ENCODE measurements at regions not wholly inside any gene's neighbourhood (a gene's known extent, or its start where the extent isn't known, plus 50 kb on each side); places are given as distances from the start of the nearest gene placed in this dataset.
A peak's percentile ranks its signal among the peaks of the same experiment; 100 is the strongest.

DNA sequence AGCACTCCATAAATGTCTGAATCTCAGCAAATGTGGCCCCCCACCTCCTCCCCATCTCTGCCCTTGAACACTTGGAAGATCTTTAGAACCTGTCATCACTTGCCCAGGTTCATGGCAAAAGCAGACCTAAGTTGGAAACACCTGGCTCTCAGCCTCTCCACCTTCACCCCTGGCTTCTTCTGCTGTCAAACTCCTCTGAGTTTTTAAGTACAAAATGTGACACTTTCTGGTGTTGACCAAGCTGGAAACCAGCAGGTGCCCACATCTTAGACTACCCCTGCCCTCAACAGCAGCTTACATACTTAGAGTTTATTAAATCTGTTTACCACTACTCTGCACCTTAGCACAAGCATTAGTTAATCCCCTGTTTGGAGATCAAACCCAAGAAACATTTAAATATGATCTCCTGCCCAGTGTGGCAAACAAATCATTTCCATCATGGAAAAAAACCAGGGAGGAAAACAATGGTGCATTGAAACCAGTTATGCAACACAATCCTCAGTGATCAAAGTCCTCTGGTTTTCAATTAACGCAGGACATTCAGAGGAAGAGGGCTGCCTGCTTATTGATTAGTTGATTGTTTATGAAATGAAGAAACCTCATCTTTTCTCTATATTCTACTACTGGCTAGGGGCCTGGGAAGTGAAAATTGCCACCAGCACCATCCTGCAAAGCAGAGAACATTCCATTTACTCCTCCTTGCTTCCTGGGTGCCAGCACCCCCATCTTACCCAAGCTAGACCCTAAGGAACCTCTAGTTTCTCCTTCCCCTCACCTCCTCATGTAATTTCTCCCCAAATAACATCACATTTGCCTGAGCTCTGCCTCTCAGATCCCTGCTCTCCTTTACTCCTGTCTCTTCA is 139.4 kb upstream of the RAB4A start (continued):
- TF ChIP-seq, protein P1, sequence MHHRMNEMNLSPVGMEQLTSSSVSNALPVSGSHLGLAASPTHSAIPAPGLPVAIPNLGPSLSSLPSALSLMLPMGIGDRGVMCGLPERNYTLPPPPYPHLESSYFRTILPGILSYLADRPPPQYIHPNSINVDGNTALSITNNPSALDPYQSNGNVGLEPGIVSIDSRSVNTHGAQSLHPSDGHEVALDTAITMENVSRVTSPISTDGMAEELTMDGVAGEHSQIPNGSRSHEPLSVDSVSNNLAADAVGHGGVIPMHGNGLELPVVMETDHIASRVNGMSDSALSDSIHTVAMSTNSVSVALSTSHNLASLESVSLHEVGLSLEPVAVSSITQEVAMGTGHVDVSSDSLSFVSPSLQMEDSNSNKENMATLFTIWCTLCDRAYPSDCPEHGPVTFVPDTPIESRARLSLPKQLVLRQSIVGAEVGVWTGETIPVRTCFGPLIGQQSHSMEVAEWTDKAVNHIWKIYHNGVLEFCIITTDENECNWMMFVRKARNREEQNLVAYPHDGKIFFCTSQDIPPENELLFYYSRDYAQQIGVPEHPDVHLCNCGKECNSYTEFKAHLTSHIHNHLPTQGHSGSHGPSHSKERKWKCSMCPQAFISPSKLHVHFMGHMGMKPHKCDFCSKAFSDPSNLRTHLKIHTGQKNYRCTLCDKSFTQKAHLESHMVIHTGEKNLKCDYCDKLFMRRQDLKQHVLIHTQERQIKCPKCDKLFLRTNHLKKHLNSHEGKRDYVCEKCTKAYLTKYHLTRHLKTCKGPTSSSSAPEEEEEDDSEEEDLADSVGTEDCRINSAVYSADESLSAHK (CRISPR knock-in tag; IDR thresholded peaks at IDR 0.05; ENCODE audit: borderline replicate concordance), result no peak
- TF ChIP-seq, protein P2, sequence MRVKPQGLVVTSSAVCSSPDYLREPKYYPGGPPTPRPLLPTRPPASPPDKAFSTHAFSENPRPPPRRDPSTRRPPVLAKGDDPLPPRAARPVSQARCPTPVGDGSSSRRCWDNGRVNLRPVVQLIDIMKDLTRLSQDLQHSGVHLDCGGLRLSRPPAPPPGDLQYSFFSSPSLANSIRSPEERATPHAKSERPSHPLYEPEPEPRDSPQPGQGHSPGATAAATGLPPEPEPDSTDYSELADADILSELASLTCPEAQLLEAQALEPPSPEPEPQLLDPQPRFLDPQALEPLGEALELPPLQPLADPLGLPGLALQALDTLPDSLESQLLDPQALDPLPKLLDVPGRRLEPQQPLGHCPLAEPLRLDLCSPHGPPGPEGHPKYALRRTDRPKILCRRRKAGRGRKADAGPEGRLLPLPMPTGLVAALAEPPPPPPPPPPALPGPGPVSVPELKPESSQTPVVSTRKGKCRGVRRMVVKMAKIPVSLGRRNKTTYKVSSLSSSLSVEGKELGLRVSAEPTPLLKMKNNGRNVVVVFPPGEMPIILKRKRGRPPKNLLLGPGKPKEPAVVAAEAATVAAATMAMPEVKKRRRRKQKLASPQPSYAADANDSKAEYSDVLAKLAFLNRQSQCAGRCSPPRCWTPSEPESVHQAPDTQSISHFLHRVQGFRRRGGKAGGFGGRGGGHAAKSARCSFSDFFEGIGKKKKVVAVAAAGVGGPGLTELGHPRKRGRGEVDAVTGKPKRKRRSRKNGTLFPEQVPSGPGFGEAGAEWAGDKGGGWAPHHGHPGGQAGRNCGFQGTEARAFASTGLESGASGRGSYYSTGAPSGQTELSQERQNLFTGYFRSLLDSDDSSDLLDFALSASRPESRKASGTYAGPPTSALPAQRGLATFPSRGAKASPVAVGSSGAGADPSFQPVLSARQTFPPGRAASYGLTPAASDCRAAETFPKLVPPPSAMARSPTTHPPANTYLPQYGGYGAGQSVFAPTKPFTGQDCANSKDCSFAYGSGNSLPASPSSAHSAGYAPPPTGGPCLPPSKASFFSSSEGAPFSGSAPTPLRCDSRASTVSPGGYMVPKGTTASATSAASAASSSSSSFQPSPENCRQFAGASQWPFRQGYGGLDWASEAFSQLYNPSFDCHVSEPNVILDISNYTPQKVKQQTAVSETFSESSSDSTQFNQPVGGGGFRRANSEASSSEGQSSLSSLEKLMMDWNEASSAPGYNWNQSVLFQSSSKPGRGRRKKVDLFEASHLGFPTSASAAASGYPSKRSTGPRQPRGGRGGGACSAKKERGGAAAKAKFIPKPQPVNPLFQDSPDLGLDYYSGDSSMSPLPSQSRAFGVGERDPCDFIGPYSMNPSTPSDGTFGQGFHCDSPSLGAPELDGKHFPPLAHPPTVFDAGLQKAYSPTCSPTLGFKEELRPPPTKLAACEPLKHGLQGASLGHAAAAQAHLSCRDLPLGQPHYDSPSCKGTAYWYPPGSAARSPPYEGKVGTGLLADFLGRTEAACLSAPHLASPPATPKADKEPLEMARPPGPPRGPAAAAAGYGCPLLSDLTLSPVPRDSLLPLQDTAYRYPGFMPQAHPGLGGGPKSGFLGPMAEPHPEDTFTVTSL (CRISPR knock-in tag; IDR thresholded peaks at IDR 0.05; ENCODE audit: borderline replicate concordance), result peak; percentile 79; the same call in 1 of the 2 replicates
- TF ChIP-seq HMG20A (CRISPR knock-in tag; IDR thresholded peaks at IDR 0.05; ENCODE audit: borderline replicate concordance) (peak; percentile 59; the same call in 1 of the 2 replicates), ZNF747 (CRISPR knock-in tag; IDR thresholded peaks at IDR 0.05; ENCODE audit: borderline replicate concordance) (0 out of 2 replicates have a peak, but pooled peaks have one; percentile 65), PAWR (CRISPR knock-in tag; IDR thresholded peaks at IDR 0.05; ENCODE audit: borderline replicate concordance) (no peak), TAF1 (CRISPR knock-in tag; IDR thresholded peaks at IDR 0.05) (0 out of 2 replicates have a peak, but pooled peaks have one; percentile 27)
- TF ChIP-seq, protein P3, sequence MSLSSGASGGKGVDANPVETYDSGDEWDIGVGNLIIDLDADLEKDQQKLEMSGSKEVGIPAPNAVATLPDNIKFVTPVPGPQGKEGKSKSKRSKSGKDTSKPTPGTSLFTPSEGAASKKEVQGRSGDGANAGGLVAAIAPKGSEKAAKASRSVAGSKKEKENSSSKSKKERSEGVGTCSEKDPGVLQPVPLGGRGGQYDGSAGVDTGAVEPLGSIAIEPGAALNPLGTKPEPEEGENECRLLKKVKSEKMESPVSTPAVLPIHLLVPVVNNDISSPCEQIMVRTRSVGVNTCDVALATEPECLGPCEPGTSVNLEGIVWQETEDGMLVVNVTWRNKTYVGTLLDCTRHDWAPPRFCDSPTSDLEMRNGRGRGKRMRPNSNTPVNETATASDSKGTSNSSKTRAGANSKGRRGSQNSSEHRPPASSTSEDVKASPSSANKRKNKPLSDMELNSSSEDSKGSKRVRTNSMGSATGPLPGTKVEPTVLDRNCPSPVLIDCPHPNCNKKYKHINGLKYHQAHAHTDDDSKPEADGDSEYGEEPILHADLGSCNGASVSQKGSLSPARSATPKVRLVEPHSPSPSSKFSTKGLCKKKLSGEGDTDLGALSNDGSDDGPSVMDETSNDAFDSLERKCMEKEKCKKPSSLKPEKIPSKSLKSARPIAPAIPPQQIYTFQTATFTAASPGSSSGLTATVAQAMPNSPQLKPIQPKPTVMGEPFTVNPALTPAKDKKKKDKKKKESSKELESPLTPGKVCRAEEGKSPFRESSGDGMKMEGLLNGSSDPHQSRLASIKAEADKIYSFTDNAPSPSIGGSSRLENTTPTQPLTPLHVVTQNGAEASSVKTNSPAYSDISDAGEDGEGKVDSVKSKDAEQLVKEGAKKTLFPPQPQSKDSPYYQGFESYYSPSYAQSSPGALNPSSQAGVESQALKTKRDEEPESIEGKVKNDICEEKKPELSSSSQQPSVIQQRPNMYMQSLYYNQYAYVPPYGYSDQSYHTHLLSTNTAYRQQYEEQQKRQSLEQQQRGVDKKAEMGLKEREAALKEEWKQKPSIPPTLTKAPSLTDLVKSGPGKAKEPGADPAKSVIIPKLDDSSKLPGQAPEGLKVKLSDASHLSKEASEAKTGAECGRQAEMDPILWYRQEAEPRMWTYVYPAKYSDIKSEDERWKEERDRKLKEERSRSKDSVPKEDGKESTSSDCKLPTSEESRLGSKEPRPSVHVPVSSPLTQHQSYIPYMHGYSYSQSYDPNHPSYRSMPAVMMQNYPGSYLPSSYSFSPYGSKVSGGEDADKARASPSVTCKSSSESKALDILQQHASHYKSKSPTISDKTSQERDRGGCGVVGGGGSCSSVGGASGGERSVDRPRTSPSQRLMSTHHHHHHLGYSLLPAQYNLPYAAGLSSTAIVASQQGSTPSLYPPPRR (CRISPR knock-in tag; IDR thresholded peaks at IDR 0.05; ENCODE audit: borderline replicate concordance), result peak; percentile 77; the same call in 1 of the 2 replicates
- TF ChIP-seq, protein P4, sequence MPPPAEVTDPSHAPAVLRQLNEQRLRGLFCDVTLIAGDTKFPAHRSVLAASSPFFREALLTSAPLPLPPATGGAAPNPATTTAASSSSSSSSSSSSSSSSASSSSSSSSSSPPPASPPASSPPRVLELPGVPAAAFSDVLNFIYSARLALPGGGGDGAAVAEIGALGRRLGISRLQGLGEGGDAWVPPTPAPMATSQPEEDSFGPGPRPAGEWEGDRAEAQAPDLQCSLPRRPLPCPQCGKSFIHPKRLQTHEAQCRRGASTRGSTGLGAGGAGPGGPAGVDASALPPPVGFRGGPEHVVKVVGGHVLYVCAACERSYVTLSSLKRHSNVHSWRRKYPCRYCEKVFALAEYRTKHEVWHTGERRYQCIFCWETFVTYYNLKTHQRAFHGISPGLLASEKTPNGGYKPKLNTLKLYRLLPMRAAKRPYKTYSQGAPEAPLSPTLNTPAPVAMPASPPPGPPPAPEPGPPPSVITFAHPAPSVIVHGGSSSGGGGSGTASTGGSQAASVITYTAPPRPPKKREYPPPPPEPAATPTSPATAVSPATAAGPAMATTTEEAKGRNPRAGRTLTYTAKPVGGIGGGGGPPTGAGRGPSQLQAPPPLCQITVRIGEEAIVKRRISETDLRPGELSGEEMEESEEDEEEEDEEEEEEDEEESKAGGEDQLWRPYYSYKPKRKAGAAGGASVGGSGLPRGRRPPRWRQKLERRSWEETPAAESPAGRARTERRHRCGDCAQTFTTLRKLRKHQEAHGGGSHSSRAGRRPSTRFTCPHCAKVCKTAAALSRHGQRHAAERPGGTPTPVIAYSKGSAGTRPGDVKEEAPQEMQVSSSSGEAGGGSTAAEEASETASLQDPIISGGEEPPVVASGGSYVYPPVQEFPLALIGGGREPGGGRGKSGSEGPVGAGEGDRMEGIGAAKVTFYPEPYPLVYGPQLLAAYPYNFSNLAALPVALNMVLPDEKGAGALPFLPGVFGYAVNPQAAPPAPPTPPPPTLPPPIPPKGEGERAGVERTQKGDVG (CRISPR knock-in tag; IDR thresholded peaks at IDR 0.05; ENCODE audit: borderline replicate concordance), result no peak
- TF ChIP-seq, protein P5, sequence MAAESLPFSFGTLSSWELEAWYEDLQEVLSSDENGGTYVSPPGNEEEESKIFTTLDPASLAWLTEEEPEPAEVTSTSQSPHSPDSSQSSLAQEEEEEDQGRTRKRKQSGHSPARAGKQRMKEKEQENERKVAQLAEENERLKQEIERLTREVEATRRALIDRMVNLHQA (CRISPR knock-in tag; IDR thresholded peaks at IDR 0.05), result no peak

All from HepG2 (cell line).